Fibroblast of skin of right quadriceps (primary cell): ENCODE measurements at regions not wholly inside any gene's neighbourhood (a gene's known extent, or its start where the extent isn't known, plus 50 kb on each side); places are given as distances from the start of the nearest gene placed in this dataset.
A peak's percentile ranks its signal among the peaks of the same experiment; 100 is the strongest.

Experiments
- DNase-seq: peaks from one replicate; pipeline ENCODE4 v3.0.0-alpha.2; 2013

GRCh38 chr9:29475471-29475870 lies 1902.2 kb upstream of the C9orf72 start:
- DNase-seq: no peak

- no peak for DNase-seq
Observed at GRCh38 chr9:29511680-29512079, 1938.4 kb upstream of the C9orf72 start.

GRCh38 chr9:29514336-29514735 lies 1941.1 kb upstream of the C9orf72 start:
- no peak for DNase-seq

- DNase-seq: no peak
Observed at GRCh38 chr9:29514862-29515261, 1941.6 kb upstream of the C9orf72 start.

- peak; percentile 23 for DNase-seq
Observed at GRCh38 chr9:29548436-29548835, 1975.2 kb upstream of the C9orf72 start.

GRCh38 chr9:29555502-29555901 lies 1982.2 kb upstream of the C9orf72 start:
- no peak for DNase-seq

GRCh38 chr9:29556317-29556716 lies 1983.0 kb upstream of the C9orf72 start:
- DNase-seq: peak; percentile 90

GRCh38 chr9:29556746-29557145 lies 1983.5 kb upstream of the C9orf72 start:
- DNase-seq: no peak

- peak; percentile 64 for DNase-seq
Observed at GRCh38 chr9:29564564-29564963, 1991.3 kb upstream of the C9orf72 start.

- DNase-seq: no peak
Observed at GRCh38 chr9:29575219-29575618, 2001.9 kb upstream of the C9orf72 start.

- DNase-seq: no peak
Observed at GRCh38 chr9:29588361-29588760, 2015.1 kb upstream of the C9orf72 start.

- DNase-seq: no peak
Observed at GRCh38 chr9:29609282-29609681, 2036.0 kb upstream of the C9orf72 start.

- no peak for DNase-seq
Observed at GRCh38 chr9:29613773-29614172, 2040.5 kb upstream of the C9orf72 start.

GRCh38 chr9:29616844-29617243 lies 2043.6 kb upstream of the C9orf72 start:
- no peak for DNase-seq

GRCh38 chr9:29625292-29625731 lies 2052.0 kb upstream of the C9orf72 start:
- DNase-seq: peak; percentile 87

GRCh38 chr9:29625931-29626330 lies 2052.7 kb upstream of the C9orf72 start:
- DNase-seq: no peak

GRCh38 chr9:29628856-29629255 lies 2055.6 kb upstream of the C9orf72 start:
- peak; percentile 62 for DNase-seq

- peak; percentile 66 for DNase-seq
Observed at GRCh38 chr9:29637471-29638237, 2064.4 kb upstream of the C9orf72 start.

- DNase-seq: no peak
Observed at GRCh38 chr9:29640507-29640906, 2067.2 kb upstream of the C9orf72 start.

- DNase-seq: no peak
Observed at GRCh38 chr9:29644514-29644913, 2071.2 kb upstream of the C9orf72 start.

- no peak for DNase-seq
Observed at GRCh38 chr9:29647451-29647850, 2074.2 kb upstream of the C9orf72 start.

GRCh38 chr9:29648132-29648531 lies 2074.9 kb upstream of the C9orf72 start:
- no peak for DNase-seq

GRCh38 chr9:29648601-29649000 lies 2075.3 kb upstream of the C9orf72 start:
- no peak for DNase-seq

GRCh38 chr9:29656641-29657406 lies 2083.5 kb upstream of the C9orf72 start:
- DNase-seq: no peak
